COLO668 (cell line): ENCODE measurements at regions not wholly inside any gene's neighbourhood (a gene's known extent, or its start where the extent isn't known, plus 50 kb on each side); places are given as distances from the start of the nearest gene placed in this dataset.

Experiments used
- DNase-seq: peaks from one replicate; lab custom pipeline; 2025; ENCODE audit not compliant: unreplicated experiment; lab: John Stamatoyannopoulos, UW

GRCh38 chr6:82072751-82073150 lies 174.8 kb downstream of the IBTK start:
- DNase-seq: no peak

- no peak for DNase-seq
Observed at GRCh38 chr6:82072121-82072521, 175.4 kb downstream of the IBTK start.

GRCh38 chr6:82068721-82069120 lies 178.8 kb downstream of the IBTK start:
- no peak for DNase-seq

- no peak for DNase-seq
Observed at GRCh38 chr6:82066991-82067411, 180.5 kb downstream of the IBTK start.

- no peak for DNase-seq
Observed at GRCh38 chr6:82066196-82066595, 181.3 kb downstream of the IBTK start.

GRCh38 chr6:82063574-82063973 lies 184.0 kb downstream of the IBTK start:
- no peak for DNase-seq

- no peak for DNase-seq
Observed at GRCh38 chr6:82062219-82062618, 185.3 kb downstream of the IBTK start.

- no peak for DNase-seq
Observed at GRCh38 chr6:82057846-82058554, 189.5 kb downstream of the IBTK start.

- no peak for DNase-seq
Observed at GRCh38 chr6:82056567-82056966, 191.0 kb downstream of the IBTK start.

GRCh38 chr6:82045965-82046756 lies 201.4 kb downstream of the IBTK start:
- no peak for DNase-seq

GRCh38 chr6:82040405-82041221 lies 206.9 kb downstream of the IBTK start:
- DNase-seq: peak; percentile 2

GRCh38 chr6:82038631-82039030 lies 208.9 kb downstream of the IBTK start:
- DNase-seq: no peak

- DNase-seq: no peak
Observed at GRCh38 chr6:82035526-82035925, 212.0 kb downstream of the IBTK start.

- no peak for DNase-seq
Observed at GRCh38 chr6:82033631-82034211, 213.8 kb downstream of the IBTK start.

- no peak for DNase-seq
Observed at GRCh38 chr6:82032444-82032843, 215.1 kb downstream of the IBTK start.

GRCh38 chr6:82030761-82031503 lies 216.6 kb downstream of the IBTK start:
- DNase-seq: no peak

- no peak for DNase-seq
Observed at GRCh38 chr6:82030301-82030700, 217.2 kb downstream of the IBTK start.

- no peak for DNase-seq
Observed at GRCh38 chr6:82025271-82025670, 222.3 kb downstream of the IBTK start.

GRCh38 chr6:82022614-82023129 lies 224.9 kb downstream of the IBTK start:
- DNase-seq: no peak

GRCh38 chr6:82017773-82018172 lies 229.8 kb downstream of the IBTK start:
- no peak for DNase-seq
